Fibroblast of lung (primary cell): ENCODE measurements at regions not wholly inside any gene's neighbourhood (a gene's known extent, or its start where the extent isn't known, plus 50 kb on each side); places are given as distances from the start of the nearest gene placed in this dataset.

Source experiments
- DNase-seq, 2 donors: peaks; one replicate each; pipeline versions ENCODE4 v3.0.0 to v3.0.0-alpha.2; 2010; ENCODE audit warnings: low read depth in 2 of 2
- H2AFZ ChIP-seq: 2 replicates; pipeline ENCODE4 v1.5.1; 2012; ENCODE audit warnings: low read length, control low read depth, inconsistent platforms
- H3K27ac ChIP-seq: 2 replicates; pipeline ENCODE4 v1.5.1; 2011; ENCODE audit warnings: low read length, control low read depth; ENCODE audit not compliant: insufficient read depth
- H3K27me3 ChIP-seq: 2 replicates; pipeline ENCODE4 v1.5.1; 2011; ENCODE audit warnings: mild to moderate bottlenecking, low read length; ENCODE audit not compliant: control insufficient read depth, insufficient read depth
- H3K36me3 ChIP-seq: 2 replicates; pipeline ENCODE4 v1.5.1; 2011; ENCODE audit warnings: low read length; ENCODE audit not compliant: control insufficient read depth, insufficient read depth
- H3K4me1 ChIP-seq: 2 replicates; pipeline ENCODE4 v1.5.1; 2011; ENCODE audit warnings: low read length; ENCODE audit not compliant: control insufficient read depth, insufficient read depth; ENCODE audit errors: extremely low read depth
- H3K4me2 ChIP-seq: 2 replicates; pipeline ENCODE4 v1.5.1; 2011; ENCODE audit warnings: low read length, control low read depth; ENCODE audit not compliant: insufficient read depth; ENCODE audit errors: extremely low read depth
- H3K4me3 ChIP-seq, 4 experiments: fragments of 200-600 bp in 1 of 4; sonication (generic) in 1 of 4; replicated peaks in 1 of 4; 2 replicates each; pipeline ENCODE4 v1.5.1; 2011 to 2016; ENCODE audit warnings: low read length in 4 of 4, low read depth in 3 of 4, mild to moderate bottlenecking in 3 of 4, control low read depth in 2 of 4, inconsistent platforms in 1 of 4, mixed read lengths in 1 of 4; ENCODE audit not compliant: insufficient read depth in 1 of 4; ENCODE audit errors: control extremely low read depth in 1 of 4
- H3K79me2 ChIP-seq: 2 replicates; pipeline ENCODE4 v1.5.1; 2012; ENCODE audit warnings: mild to moderate bottlenecking, low read length, inconsistent platforms; ENCODE audit not compliant: control insufficient read depth, insufficient read depth
- H3K9ac ChIP-seq: 2 replicates; pipeline ENCODE4 v1.5.1; 2011; ENCODE audit warnings: mild to moderate bottlenecking, low read length, control low read depth; ENCODE audit not compliant: insufficient read depth
- H3K9me3 ChIP-seq: 2 replicates; pipeline ENCODE4 v1.5.1; 2012; ENCODE audit warnings: low read depth, low read length; ENCODE audit not compliant: control insufficient read depth, insufficient read depth
- H4K20me1 ChIP-seq: 2 replicates; pipeline ENCODE4 v1.5.1; 2011; ENCODE audit warnings: low read length; ENCODE audit not compliant: control insufficient read depth, insufficient read depth; ENCODE audit errors: extremely low read depth
- CTCF ChIP-seq, 2 donors: IDR thresholded peaks in 1 of 2; conservative IDR thresholded peaks in 1 of 2; 1 replicate in 1 of 2; 2 replicates in 1 of 2; pipeline ENCODE4 v1.5.1; 2011 to 2012; ENCODE audit warnings: low read length in 2 of 2, control low read depth in 1 of 2, inconsistent platforms in 1 of 2, low read depth in 1 of 2, mild to moderate bottlenecking in 1 of 2
- EZH2 ChIP-seq: IDR thresholded peaks from 2 replicates; pipeline ENCODE4 v1.5.1; 2012; ENCODE audit warnings: low read length, control low read depth, mild to moderate bottlenecking; ENCODE audit errors: missing control alignments

- Histone ChIP-seq H3K27ac (no peak overlapping the region), H3K4me1 (no peaks in the 10 kb centered on the region), H3K36me3 (no peaks in the 10 kb centered on the region), H3K9me3 (no peaks in the 10 kb centered on the region), H3K4me2 (no peak overlapping the region), H3K79me2 (no peaks in the 10 kb centered on the region), H3K9ac (no peak overlapping the region), H3K4me3 (no peak overlapping the region), H4K20me1 (no peaks in the 10 kb centered on the region), H3K27me3 (no peaks in the 10 kb centered on the region), H2AFZ (no peak overlapping the region)
- no peak for TF ChIP-seq EZH2
- TF ChIP-seq CTCF (conservative IDR thresholded peaks at IDR 0.05 in 1 of 2, IDR thresholded peaks at IDR 0.05 in 1 of 2; ENCODE audit: low read depth in 1 of 2, low read length in 2 of 2): no peak
- DNase-seq: no peak
These were observed 359.7 kb downstream of the AACS start for GRCh38 chr12:125424909-125425308.

- Histone ChIP-seq H4K20me1 (no peaks in the 10 kb centered on the region), H3K9ac (no peak overlapping the region), H3K9me3 (no peaks in the 10 kb centered on the region), H3K27ac (no peak overlapping the region), H3K36me3 (no peaks in the 10 kb centered on the region), H3K4me1 (no peaks in the 10 kb centered on the region), H2AFZ (no peak overlapping the region), H3K79me2 (no peaks in the 10 kb centered on the region), H3K27me3 (no peaks in the 10 kb centered on the region), H3K4me2 (no peak overlapping the region), H3K4me3 (no peak overlapping the region)
- DNase-seq: no peak
- no peak for TF ChIP-seq EZH2
- TF ChIP-seq CTCF (conservative IDR thresholded peaks at IDR 0.05 in 1 of 2, IDR thresholded peaks at IDR 0.05 in 1 of 2; ENCODE audit: low read depth in 1 of 2, low read length in 2 of 2): no peak
These were observed 366.3 kb downstream of the AACS start for GRCh38 chr12:125431516-125431915.

- H3K9me3 ChIP-seq: no peaks in the 10 kb centered on the region
- no peak overlapping the region for H3K4me2 ChIP-seq
- TF ChIP-seq CTCF (conservative IDR thresholded peaks at IDR 0.05 in 1 of 2, IDR thresholded peaks at IDR 0.05 in 1 of 2; ENCODE audit: low read depth in 1 of 2, low read length in 2 of 2): no peak
- TF ChIP-seq EZH2: no peak
- H3K27ac ChIP-seq: no peak overlapping the region
- H3K36me3 ChIP-seq: no peaks in the 10 kb centered on the region
- DNase-seq: no peak
- no peaks in the 10 kb centered on the region for H3K4me1 ChIP-seq
- no peak overlapping the region for H3K9ac ChIP-seq
- H2AFZ ChIP-seq: no peak overlapping the region
- H3K4me3 ChIP-seq: no peak overlapping the region
- no peaks in the 10 kb centered on the region for H3K27me3 ChIP-seq
- H3K79me2 ChIP-seq: no peaks in the 10 kb centered on the region
- H4K20me1 ChIP-seq: no peaks in the 10 kb centered on the region
These were observed 368.9 kb downstream of the AACS start for GRCh38 chr12:125434131-125434530.
